NCI-H1092 treated with DMSO at 0.1 percent for 48 hours (cell line): ENCODE measurements at regions not wholly inside any gene's neighbourhood (a gene's known extent, or its start where the extent isn't known, plus 50 kb on each side); places are given as distances from the start of the nearest gene placed in this dataset.

Source experiments
- DNase-seq: peaks from one replicate; lab custom pipeline; 2025; lab: John Stamatoyannopoulos, UW

DNA sequence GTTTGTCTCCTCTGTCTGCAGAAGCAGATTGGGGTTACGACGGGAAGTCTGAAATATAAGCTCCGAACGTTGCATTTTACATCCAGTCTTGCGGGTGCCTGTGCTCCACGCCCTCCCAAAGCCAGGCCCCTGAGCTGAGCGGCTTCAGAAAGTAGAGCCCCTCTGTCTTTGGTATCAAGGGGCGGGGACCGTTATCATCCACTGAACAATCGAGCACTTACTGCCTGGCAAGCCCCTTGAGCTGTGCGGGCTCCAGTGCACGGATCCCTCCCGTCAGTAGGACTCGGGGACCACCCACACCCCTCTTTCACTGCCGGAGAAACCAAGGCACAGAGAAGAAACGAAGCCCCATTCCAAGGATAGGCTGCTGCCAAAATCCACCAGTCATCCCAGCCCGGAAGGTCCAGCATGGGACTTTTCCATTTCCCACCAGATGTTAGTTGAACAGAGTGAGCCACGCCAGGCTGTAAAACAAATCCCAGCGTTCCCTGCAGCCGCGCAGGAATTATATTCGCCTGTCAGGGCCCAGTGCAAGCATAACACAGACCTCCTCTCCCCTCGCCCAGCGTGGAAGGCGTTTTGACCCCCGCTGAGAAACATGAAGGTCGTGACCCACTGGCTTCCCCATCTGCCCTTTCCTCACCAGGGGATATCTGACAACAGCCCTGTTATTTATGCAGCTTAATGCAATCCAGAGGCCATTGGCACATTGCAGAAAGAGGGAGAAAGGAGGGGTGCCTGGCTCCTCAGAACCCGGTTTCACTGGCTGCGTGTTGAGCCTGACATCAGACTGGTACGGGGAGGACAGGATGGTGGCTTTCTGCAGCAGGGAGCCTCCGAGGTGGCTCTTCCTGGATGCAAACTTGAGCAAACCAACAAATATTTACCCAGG lies 212.2 kb upstream of the FOXF1 start:
- no peak for DNase-seq

DNA sequence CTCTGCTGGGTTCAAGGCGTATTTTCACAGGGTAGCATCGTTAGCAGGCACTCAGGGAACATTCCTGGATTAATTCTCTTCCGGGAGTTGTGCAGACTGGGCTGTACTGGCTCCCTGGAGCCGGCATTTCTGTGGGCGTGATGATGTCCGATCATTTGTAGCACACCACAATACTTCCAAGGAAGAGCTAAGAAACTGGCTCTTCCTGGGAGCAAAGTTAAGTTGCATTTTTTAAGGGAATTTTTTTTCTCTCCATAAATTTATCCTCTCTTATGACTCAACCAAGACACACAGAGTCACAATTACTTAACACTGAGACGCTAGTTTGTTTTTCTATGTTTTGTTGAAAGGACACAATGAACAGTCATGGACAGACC lies 211.6 kb upstream of the FOXF1 start:
- no peak for DNase-seq

DNA sequence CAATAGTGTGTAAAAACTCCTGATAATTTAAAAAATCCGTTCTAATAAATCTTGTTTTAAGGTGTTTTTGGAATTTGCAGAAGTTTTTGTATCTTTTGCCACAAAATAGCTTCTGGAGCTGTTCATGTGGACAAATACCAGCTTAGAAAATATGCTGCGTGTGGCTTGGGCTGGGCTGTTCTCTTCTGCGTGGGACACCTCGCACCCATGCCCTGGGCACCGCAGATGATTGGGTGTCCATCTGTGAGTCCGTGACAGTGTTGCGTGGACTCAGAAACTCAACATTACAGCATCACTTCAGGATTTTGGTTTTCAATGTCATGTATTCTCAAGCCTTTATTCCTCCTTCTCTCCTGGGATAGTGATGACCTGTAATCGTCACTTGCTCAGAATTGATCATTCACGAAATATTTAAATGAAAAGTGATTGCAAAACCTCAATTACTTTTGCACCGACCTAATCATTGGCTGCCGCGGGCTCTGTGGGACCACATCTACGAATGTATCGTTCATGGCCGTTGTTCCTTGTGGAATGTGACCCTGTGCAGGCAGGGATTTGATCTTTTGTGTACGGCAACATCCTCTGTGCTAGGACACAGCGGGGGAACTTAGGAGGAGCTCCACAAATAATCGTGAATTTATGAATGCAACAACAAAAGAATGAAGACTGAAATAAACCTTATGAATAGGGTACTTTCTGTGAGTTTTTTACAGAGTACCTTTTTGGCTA lies 210.3 kb upstream of the FOXF1 start:
- no peak for DNase-seq

DNA sequence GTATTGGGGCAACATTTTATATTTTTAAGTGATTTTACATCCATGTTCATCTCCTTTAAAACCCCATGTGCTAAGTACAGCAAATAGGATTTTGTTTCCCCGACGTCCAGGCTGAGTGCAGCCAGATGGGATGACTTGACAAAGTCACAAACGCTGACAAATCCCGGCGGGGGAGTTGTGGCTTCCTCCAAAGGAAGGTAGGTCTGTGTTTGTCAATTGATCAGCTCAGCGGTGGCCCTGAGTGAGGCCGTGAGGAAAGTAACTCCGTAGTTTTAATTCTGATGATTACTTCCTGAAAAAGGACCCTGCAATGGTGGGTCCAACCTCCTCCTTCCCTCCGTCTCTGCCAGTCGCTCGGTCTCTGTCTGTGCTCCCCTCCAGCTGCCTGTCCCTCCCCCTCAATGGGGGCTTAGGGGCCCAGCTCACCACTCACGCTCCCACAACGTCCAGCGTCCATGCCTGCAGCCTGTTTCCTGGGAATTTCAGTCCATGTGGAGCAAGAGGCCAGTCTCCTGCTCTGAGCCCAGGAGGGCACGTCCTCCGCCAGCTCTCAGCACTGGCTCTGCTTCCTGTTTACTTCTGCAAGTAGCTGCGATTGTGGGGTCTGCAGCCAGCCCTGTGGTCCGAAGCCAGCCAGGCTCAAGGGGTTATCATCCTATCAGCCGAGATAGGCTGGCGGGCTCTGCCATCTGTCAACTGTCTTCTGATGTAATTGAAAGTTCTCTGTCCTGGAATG lies 209.4 kb upstream of the FOXF1 start:
- DNase-seq, result no peak

DNA sequence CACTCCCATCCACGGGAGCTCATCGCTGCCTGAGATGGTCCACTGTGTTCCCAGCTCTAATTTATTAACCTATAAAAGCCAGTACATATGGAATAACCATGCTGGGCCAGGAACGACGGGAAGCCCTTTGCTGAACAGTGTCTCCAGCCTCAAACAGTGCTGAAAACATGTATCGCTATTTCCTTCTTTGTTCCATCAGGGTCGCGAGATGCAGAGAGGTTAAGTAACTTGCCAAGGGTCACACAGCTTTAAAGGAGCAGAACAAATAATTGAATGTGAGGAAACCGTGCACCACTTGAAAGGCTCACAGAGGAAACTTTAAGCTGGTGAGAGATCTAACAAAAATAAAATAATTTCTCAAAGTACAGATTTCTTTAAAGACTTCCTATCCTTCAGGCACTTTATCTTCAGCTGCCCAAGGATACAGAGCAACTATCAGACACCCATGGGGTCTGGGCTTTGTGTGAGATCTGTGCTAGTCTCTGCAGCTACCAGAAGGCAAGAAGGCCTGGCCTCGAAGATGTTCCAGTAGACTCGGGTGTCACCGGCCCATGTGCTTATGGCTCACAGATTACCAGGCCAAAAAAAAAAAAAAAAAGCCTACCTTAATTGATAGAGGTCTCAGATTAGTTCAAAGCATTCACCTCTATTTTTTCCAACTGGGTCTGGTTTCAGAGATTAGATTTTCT lies 207.8 kb upstream of the FOXF1 start:
- no peak for DNase-seq

DNA sequence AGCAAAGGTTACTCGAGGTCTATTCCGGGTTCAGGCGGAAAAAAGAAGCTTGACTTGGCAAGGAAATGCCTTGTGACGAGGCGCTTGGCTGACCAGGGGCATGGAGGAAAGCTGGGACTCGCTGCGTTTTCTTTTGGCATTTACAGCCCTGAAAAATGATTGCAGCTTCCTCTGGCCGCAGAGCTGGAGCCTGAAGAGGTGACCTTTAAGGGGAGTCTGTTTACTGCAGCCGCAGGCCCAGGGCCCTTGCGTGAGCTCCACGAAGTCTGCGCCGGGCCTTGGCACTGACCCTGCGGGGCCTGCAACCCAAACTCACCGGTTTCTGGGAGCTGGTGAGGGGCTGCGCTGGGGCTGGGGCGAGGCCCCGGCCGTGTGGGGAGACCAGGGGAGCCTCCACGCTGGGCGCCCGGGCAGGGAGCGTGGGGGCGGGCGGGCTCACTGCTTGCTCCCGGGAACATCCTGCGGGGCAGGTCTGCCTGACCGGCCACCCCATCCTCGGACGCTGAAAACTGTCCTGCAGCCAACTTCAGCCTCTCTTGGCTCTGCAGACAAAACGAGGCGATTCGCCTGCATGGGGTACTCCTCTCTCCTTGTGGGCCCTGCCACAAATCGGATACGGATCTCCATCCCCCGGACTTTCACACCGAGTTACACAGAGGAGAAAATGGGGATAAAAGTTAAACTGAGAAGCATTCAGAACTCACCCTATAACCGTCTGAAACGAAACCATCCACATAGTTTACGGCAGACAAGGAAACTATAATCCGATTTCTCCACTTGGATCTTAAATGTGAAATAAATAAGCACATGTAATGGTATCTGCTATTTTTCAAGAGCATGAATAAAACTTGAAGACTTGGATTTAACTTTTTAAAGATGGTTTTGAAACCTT lies 206.3 kb upstream of the FOXF1 start:
- DNase-seq, result no peak

DNA sequence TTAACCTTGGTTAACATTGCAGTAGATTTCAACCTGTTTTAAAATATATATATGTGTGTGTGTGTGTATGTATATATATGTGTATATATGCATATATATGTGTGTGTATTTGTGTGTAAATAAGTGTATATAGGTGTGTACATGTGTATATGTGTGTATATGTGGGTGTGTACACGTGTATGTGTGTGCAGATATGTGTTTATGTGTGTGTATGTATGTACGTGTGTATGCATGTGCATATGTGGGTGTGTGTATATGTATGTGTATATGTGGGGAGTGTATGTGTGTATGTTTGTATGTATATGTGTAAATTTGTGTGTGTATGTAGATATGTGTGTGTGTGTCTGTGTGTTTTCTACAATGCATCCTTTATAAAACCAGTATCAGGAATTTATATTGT lies 205.5 kb upstream of the FOXF1 start:
- DNase-seq, result no peak

DNA sequence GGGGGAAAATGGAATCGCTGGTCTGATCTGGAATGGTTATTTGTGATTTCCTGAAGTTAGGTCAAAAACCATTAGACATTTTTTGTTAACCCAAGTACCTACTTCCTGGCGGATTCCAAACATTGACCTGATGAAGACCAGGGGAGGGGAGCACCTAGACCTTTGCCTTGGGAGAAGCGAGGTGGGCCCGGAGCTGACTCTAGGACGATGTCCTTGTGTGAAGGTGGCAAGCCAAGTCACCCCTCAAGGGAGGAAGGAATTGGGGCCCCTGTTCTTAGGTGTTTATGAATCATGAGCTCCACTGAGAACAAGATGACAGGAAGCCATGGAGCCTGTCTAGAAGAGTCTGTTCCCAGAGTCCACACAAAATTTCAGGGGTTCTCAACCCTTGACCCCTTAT lies 204.9 kb upstream of the FOXF1 start:
- no peak for DNase-seq

DNA sequence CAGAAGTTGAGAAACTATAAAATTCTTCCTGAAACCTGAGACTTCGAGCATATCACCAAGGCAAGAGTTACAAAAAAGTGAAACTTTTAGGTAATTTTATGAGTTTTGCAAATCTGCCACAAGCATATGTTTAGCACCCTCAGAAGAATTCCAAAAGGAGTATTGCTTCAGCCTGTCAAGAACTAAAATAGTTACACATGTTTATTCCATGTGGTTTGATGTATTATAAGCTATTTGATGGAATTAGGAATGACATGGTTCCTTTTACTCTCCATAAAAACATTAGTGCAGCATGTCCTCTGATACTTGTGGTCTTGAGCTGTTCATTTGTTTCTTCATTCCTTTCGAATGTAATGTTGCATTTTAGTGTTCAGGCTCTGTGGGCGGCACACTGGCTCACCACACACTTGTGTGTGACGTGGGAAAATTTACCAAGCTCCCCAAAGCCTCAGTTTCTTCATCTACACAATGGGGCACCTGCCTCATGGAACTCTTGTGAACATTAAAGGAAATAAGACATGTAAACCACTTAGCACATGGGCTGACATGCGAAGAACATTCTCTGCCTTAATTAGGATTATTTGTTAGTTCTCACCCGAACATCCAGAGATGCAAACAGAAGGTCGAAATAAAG lies 204.2 kb upstream of the FOXF1 start:
- no peak for DNase-seq

DNA sequence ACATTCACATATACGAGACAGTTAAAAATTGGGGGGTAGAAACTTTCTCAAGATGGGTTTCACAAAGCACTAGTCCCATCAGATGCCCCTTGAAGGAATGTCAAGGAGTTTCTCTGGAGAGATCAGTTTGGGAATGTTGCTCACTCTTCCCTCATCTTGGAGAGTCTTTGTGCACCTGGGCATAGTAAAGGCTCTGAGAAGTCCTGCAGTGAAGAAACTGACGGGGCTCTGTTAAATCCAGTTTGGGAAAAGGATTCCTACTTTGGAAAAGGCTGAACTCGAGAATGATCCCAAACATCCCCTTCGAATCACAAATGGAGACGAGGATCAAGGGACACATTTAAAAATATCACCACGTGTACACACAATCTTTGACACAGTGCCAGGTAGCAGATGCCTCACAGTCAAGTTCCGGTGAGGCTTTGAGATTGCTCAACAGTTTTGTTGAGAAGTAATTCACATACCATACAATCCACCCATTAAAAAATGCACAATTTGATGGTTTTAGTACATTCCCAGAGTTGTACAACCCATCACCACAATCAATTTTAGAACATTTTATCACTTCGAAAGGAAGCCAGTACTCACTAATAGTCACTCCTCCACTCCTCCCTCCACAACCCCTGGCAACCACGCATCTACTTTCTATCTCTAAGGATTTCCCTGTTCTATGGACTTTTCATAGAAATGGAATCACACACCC lies 203.4 kb upstream of the FOXF1 start:
- no peak for DNase-seq

DNA sequence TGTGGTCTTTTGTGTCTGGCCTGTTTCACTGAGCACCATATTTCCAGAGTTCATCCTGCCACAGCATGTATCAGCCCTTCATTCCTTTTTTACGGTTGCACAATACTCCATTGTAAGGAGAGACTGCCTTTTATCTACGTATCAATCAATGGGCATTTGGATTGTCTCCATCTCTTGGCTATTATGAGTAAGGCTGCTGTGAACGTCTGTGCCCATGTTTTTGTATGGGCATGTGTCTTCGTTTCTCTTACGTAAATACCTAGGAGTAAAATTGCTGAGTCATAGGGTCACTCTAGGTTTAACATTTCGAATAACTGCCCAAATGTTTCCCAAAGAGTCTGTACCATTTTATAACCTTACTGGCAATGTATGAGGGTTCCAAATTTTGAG lies 202.8 kb upstream of the FOXF1 start:
- DNase-seq, result no peak

DNA sequence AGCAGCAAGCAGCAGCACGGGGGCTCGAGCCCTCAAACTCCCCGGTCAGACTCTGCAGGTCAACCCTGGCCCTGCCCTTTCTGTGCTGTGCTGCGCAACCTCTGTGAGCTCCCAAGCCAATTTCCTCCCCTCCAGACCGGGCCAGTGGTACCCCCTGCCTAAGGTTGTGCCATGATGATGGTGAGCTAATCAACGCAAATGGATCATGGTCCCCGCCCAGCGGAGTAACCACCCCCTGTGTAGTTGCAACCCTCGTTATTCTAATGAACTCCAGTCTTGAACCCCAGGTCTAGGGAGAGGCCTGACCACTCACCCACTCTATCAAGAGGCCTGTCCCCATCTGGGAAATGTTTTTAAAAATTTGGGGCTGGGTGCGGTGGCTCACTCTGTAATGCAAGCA lies 201.8 kb upstream of the FOXF1 start:
- no peak for DNase-seq

DNA sequence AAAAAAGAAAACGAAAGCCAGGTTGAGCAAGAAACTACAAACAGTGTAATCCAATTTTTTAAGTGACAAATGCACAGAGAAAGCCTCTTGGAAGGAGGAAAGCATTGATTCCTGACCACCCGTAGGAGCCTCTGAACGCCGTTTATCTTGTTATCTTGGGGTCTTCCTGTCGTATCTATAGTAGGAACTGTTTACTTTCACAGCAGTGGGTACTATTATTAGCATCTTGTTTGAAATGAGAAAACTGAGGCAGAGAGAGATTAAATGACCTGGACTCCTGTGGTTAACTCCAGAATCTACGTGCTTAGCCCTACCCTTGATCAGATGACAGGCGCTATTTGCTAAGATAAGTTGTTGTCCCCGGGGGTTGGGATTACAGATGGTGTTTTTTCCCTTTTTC lies 196.7 kb upstream of the FOXF1 start:
- DNase-seq, result no peak

DNA sequence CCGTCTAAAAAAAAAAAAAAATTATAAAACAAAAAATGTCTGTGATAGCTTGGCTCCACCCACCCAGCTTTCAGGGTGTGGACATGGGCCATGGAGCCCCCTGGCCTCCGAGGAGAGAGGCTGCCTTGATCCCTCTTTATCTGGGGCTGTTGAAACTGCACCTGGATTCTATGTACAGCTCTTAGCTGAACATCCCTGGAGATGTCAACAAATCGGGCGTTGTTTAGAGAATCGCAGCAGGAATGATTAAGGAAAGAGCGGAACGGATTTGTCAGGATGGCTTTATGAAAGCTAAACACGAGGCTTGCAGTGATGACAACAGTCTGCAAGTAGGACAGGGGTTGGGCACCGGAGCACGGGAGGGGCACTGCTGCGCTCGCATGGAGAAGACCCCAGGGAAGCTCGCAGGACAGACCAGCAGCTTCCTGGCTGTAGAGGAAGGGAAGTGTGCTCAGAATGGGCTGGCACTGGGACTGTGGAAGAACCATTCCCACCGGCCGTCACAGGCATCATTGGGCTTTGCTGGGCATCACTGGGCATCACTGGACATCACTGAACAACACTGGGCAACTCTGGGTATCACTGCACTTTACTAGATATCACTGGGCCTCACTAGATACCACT lies 195.8 kb upstream of the FOXF1 start:
- no peak for DNase-seq

DNA sequence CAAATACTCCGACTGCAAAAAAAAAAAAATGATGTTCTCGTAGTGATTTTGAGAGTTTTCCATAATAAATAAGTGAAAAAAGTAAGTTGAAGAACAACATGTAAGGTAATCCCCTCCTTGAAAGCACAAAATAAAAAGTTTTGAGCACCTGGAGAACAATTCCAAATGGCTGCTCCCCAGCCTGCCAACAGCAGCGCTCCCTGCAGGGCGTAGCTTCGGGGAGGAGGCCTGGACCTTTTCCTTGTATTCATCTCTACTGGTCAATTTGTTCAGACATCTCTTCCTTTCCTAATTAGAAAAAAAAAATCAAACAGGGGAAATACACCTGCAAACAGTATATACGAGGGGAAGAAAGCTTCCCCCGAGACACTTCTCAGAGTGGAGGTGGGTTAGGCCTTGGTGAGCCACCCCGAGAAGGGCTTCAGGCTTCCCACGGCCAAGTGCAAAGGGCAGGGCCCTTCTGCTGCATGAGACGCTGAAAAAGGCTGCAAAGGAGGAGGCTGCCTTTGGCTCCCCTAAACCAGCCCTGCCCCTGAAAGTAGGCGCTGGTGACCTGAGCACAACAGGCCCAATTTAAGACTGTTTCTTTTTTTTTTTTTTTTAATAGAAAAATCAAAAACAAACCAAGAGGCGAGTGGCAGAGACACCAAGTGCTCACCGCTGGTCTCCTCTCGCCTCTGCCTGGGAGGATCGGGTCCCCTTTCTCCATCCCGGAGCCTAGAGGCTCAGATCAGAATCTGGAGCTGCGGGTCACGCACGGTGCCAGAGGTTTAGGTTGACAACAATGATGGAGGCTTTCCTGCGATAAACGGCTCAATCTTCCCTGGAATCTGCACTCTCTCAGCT lies 193.1 kb upstream of the FOXF1 start:
- no peak for DNase-seq

DNA sequence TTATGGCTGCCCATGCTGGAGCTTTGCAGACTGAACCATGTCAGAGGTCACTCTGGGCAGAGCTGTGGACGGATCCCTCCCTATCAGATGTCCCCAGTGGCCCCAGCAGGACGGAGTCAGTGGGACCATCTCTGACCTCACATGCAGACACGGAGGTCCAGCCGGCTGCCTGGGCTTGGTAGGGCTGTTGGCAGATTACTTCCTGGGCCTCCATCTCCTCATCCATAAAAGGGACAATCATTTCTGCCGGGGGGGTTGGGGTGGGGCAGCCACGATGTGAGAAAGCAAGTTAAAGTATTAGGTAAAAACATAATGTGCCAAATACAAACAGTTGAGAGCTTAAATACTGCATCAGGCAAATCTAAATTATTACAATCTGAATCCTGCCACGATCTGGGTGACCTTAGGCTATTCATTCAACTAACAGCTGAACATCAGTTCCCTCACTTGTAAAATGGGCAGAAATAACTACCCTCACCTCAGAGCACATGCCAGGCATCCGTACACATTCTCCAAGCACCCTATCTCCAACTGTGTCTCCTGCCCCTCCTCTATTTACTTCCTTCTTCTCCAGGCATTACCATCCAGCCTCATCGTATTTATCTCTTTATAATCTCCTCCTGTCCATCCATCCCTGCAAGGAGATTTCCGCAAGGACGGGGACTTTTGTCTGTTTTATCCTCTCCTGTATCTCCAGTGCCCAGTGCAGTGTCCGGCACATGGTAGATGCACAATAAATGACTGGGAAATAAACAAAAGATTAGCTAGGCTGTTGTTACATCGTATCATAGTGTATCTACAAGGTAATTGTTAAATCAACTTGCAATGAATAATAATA lies 192.3 kb upstream of the FOXF1 start:
- no peak for DNase-seq

DNA sequence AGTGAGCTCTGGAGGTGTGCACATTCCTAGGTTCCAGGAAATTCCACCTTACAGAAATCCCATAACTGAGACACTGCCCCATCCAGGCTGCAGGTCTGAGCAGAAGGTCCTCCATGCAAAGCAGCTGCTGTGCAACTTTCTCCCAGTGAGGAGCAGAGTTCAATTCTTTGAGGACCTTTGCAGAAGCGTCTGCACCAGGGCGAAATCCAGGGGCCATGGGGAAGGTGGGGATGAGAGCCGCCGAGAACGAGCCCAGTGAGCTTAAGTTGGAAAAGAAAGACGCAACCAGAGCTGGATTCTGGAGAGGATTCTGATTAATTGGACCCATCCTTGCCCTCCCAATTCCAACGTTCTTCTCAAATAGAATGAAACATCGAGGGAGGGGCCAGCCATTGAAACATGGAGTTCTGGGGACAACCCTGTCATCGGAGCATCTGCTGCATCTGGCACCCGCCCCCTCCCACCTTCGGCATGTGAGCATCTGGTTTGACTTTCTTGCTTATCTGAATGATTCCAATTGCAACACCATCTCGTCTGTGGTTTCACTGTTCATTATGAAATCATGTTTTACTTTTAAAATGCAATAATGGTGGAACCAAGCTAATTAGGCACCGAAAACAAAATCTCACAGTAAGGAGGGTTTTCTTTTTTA lies 190.6 kb upstream of the FOXF1 start:
- no peak for DNase-seq
